ENCODE measurements at regions not wholly inside any gene's neighbourhood (a gene's known extent, or its start where the extent isn't known, plus 50 kb on each side); places are given as distances from the start of the nearest gene placed in this dataset.

- Histone ChIP-seq H3K9ac (ENCODE audit: extremely low read depth, low read length, poor library complexity, severe bottlenecking) (no peak overlapping the region), H3K27ac (ENCODE audit: low read depth, low read length) (no peak overlapping the region), H3K4me3 (ENCODE audit: low read length) (no peak overlapping the region), H3K27me3 (ENCODE audit: control insufficient read depth, insufficient read depth, low read length, poor library complexity, severe bottlenecking) (no peaks in the 10 kb centered on the region), H3K36me3 (ENCODE audit: control insufficient read depth, insufficient read depth, low read length) (no peaks in the 10 kb centered on the region), H3K4me1 (ENCODE audit: control insufficient read depth, insufficient read depth, low read length) (no peaks in the 10 kb centered on the region), H3K9me3 (ENCODE audit: control insufficient read depth, low read length) (no peaks in the 10 kb centered on the region)
- peak overlapping the region; percentile 12 for H3K27ac Mint-ChIP-seq
- H3K9me3 Mint-ChIP-seq, result no peaks in the 10 kb centered on the region
- H3K36me3 Mint-ChIP-seq (ENCODE audit: low read depth), result no peaks in the 10 kb centered on the region
- no peaks in the 10 kb centered on the region for H3K27me3 Mint-ChIP-seq (ENCODE audit: insufficient read depth)
- WGBS, 2 experiments (ENCODE audit: insufficient coverage in 1 of 2, insufficient read length in 1 of 2), result 94 to 95% methylated on average over 1 of the region's 1 CpG
- no peak for DNase-seq
- H3K4me3 Mint-ChIP-seq, result no peak overlapping the region
- TF ChIP-seq, protein P1, sequence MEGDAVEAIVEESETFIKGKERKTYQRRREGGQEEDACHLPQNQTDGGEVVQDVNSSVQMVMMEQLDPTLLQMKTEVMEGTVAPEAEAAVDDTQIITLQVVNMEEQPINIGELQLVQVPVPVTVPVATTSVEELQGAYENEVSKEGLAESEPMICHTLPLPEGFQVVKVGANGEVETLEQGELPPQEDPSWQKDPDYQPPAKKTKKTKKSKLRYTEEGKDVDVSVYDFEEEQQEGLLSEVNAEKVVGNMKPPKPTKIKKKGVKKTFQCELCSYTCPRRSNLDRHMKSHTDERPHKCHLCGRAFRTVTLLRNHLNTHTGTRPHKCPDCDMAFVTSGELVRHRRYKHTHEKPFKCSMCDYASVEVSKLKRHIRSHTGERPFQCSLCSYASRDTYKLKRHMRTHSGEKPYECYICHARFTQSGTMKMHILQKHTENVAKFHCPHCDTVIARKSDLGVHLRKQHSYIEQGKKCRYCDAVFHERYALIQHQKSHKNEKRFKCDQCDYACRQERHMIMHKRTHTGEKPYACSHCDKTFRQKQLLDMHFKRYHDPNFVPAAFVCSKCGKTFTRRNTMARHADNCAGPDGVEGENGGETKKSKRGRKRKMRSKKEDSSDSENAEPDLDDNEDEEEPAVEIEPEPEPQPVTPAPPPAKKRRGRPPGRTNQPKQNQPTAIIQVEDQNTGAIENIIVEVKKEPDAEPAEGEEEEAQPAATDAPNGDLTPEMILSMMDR (conservative IDR thresholded peaks at IDR 0.05), result no peak
- no peaks in the 10 kb centered on the region for H3K4me1 Mint-ChIP-seq
Observed at GRCh38 chr18:6668836-6669235, 60.7 kb upstream of the ARHGAP28 start.

DNA sequence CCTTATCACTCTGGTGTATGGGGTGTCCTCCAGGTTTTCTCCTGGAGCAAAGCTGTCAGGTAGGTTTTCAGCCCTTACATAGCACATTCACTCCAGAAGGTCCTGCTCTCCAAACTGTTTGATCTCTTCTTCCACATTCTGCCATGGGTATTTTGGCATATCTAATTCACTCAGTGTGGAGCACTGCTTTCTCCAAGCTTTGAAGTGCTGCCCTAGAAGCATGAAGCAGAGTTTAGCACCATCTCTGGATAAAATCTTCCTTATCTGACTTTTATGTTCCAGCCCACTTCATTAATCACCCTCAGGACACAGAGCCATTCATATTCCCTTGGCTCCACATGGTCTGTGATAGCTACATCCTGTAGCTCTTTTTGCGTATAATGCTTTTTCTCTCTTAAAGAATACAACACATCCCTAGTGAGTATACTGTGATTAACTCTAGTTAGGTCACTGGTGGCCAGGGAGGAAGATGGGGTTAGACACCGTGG is 56.7 kb upstream of the ARHGAP28 start:
- Histone ChIP-seq H3K4me3 (ENCODE audit: low read length) (no peak overlapping the region), H3K4me1 (ENCODE audit: control insufficient read depth, insufficient read depth, low read length) (no peaks in the 10 kb centered on the region), H3K36me3 (ENCODE audit: control insufficient read depth, insufficient read depth, low read length) (no peaks in the 10 kb centered on the region), H3K27ac (ENCODE audit: low read depth, low read length) (no peak overlapping the region), H3K27me3 (ENCODE audit: control insufficient read depth, insufficient read depth, low read length, poor library complexity, severe bottlenecking) (no peaks in the 10 kb centered on the region), H3K9me3 (ENCODE audit: control insufficient read depth, low read length) (peaks cover 4% of the 10 kb centered on the region), H3K9ac (ENCODE audit: extremely low read depth, low read length, poor library complexity, severe bottlenecking) (no peak overlapping the region)
- 100% methylated on average over 2 of the region's 2 CpGs; no CpG with 5 or more reads in 1 of the 2 experiments for WGBS, 2 experiments (ENCODE audit: insufficient coverage in 1 of 2, insufficient read length in 1 of 2)
- H3K27me3 Mint-ChIP-seq (ENCODE audit: insufficient read depth), result no peaks in the 10 kb centered on the region
- no peak overlapping the region for H3K4me3 Mint-ChIP-seq
- peaks cover 2% of the 10 kb centered on the region for H3K9me3 Mint-ChIP-seq
- H3K4me1 Mint-ChIP-seq, result no peaks in the 10 kb centered on the region
- TF ChIP-seq, protein P1 (conservative IDR thresholded peaks at IDR 0.05), result no peak
- H3K36me3 Mint-ChIP-seq (ENCODE audit: low read depth), result no peaks in the 10 kb centered on the region
- H3K27ac Mint-ChIP-seq, result no peak overlapping the region
- DNase-seq, result no peak

- no peaks in the 10 kb centered on the region for H3K36me3 Mint-ChIP-seq (ENCODE audit: low read depth)
- Histone ChIP-seq H3K9me3 (ENCODE audit: control insufficient read depth, low read length) (peaks cover 4% of the 10 kb centered on the region), H3K9ac (ENCODE audit: extremely low read depth, low read length, poor library complexity, severe bottlenecking) (no peak overlapping the region), H3K27ac (ENCODE audit: low read depth, low read length) (no peak overlapping the region), H3K27me3 (ENCODE audit: control insufficient read depth, insufficient read depth, low read length, poor library complexity, severe bottlenecking) (no peaks in the 10 kb centered on the region), H3K4me1 (ENCODE audit: control insufficient read depth, insufficient read depth, low read length) (no peaks in the 10 kb centered on the region), H3K36me3 (ENCODE audit: control insufficient read depth, insufficient read depth, low read length) (no peaks in the 10 kb centered on the region), H3K4me3 (ENCODE audit: low read length) (no peak overlapping the region)
- H3K27me3 Mint-ChIP-seq (ENCODE audit: insufficient read depth), result no peaks in the 10 kb centered on the region
- TF ChIP-seq, protein P1 (conservative IDR thresholded peaks at IDR 0.05), result no peak
- WGBS, 2 experiments (ENCODE audit: insufficient coverage in 1 of 2, insufficient read length in 1 of 2), result 98 to 100% methylated on average over 1 to 2 of the region's 2 CpGs
- no peak overlapping the region for H3K27ac Mint-ChIP-seq
- peaks cover 5% of the 10 kb centered on the region for H3K4me1 Mint-ChIP-seq
- DNase-seq, result no peak
- no peak overlapping the region for H3K4me3 Mint-ChIP-seq
- peaks cover 2% of the 10 kb centered on the region for H3K9me3 Mint-ChIP-seq
Observed at GRCh38 chr18:6677086-6677485, 52.4 kb upstream of the ARHGAP28 start.
